ENCODE measurements at regions not wholly inside any gene's neighbourhood (a gene's known extent, or its start where the extent isn't known, plus 50 kb on each side); places are given as distances from the start of the nearest gene placed in this dataset.

GRCh38 chr2:224252631-224253030 lies 149.3 kb downstream of the FAM124B start:
- H3K18ac ChIP-seq (ENCODE audit: insufficient read length, low read depth, low read length), result no peak overlapping the region
- H3K4ac ChIP-seq (ENCODE audit: low read depth, low read length), result no peak overlapping the region
- H4K91ac ChIP-seq (ENCODE audit: insufficient read length, low read depth, low read length), result no peak overlapping the region
- no peak for TF ChIP-seq CTCF (conservative IDR thresholded peaks at IDR 0.05)
- H4K5ac ChIP-seq (ENCODE audit: insufficient read length, low read depth, low read length), result no peak overlapping the region
- no peaks in the 10 kb centered on the region for H3K9me3 ChIP-seq (ENCODE audit: control insufficient read depth, low read depth, low read length)
- H4K20me1 ChIP-seq (ENCODE audit: control insufficient read depth, insufficient read depth, insufficient read length), result no peaks in the 10 kb centered on the region
- H3K4me2 ChIP-seq (ENCODE audit: insufficient read depth, insufficient read length, low read length), result no peak overlapping the region
- no peaks in the 10 kb centered on the region for H3K27me3 ChIP-seq (ENCODE audit: insufficient read depth, low read length)
- H2BK15ac ChIP-seq (ENCODE audit: low read depth, low read length), result no peak overlapping the region
- H3K4me3 Mint-ChIP-seq, result no peak overlapping the region
- no peak overlapping the region for H2AK5ac ChIP-seq (ENCODE audit: insufficient read length, low read length)
- H2AFZ ChIP-seq (ENCODE audit: low read length), result no peak overlapping the region
- H3K79me1 ChIP-seq (ENCODE audit: insufficient read depth, low read depth, low read length, poor library complexity, severe bottlenecking), result no peaks in the 10 kb centered on the region
- H3K56ac ChIP-seq (ENCODE audit: insufficient read length, low read depth, low read length), result no peak overlapping the region
- no peak overlapping the region for H4K8ac ChIP-seq (replicated peaks; ENCODE audit: insufficient read length, low read depth, low read length)
- no peaks in the 10 kb centered on the region for H3K4me1 Mint-ChIP-seq
- H3K27ac ChIP-seq (ENCODE audit: insufficient read length, low read depth, low read length), result no peak overlapping the region
- H3K27ac Mint-ChIP-seq, result no peak overlapping the region
- H3K79me2 ChIP-seq (ENCODE audit: insufficient read depth, low read length), result no peaks in the 10 kb centered on the region
- H3K23me2 ChIP-seq (ENCODE audit: insufficient read length, low read depth, low read length, poor library complexity, severe bottlenecking), result no peaks in the 10 kb centered on the region
- H2BK120ac ChIP-seq (ENCODE audit: low read depth, low read length, poor library complexity, severe bottlenecking), result no peak overlapping the region
- no peak overlapping the region for H3K23ac ChIP-seq (ENCODE audit: insufficient read length, low read depth, low read length)
- no peak overlapping the region for H3T11ph ChIP-seq (ENCODE audit: low read length)
- H2BK12ac ChIP-seq (ENCODE audit: insufficient read length, low read depth, low read length), result no peak overlapping the region
- H3K9ac ChIP-seq (ENCODE audit: extremely low read depth, insufficient read length, low read length), result no peak overlapping the region
- H3K14ac ChIP-seq (ENCODE audit: insufficient read depth, low read length), result no peak overlapping the region
- no peaks in the 10 kb centered on the region; a peak in 1 of 5 replicates for H3K9me3 Mint-ChIP-seq
- H2BK20ac ChIP-seq (ENCODE audit: low read depth, low read length, poor library complexity, severe bottlenecking), result no peak overlapping the region
- peaks cover 2% of the 10 kb centered on the region; the same call in 1 of the 2 replicates for H3K27me3 Mint-ChIP-seq (ENCODE audit: low read depth)
- H3K36me3 Mint-ChIP-seq (ENCODE audit: insufficient read depth in 1 of 3, low read depth in 3 of 3), result no peaks in the 10 kb centered on the region
- no peak for DNase-seq
- H2BK5ac ChIP-seq (ENCODE audit: insufficient read length, low read length), result no peak overlapping the region
- no peaks in the 10 kb centered on the region for H3K4me1 ChIP-seq (ENCODE audit: insufficient read depth, low read length)

All from H9 (cell line).